Body of pancreas (tissue), 4 donors: ENCODE measurements at regions not wholly inside any gene's neighbourhood (a gene's known extent, or its start where the extent isn't known, plus 50 kb on each side); places are given as distances from the start of the nearest gene placed in this dataset.

Source experiments
- POLR2A ChIP-seq, 3 donors: fragments of 450-650 bp; IDR thresholded peaks; one replicate each; pipeline ENCODE4 v1.6.1; 2016; ENCODE audit warnings: antibody characterized with exemption in 3 of 3, mild to moderate bottlenecking in 2 of 3
- TF ChIP-seq, protein P1 (sequence below), 7 experiments: fragments of 450-650 bp in 4 of 7; fragments of 200-600 bp in 3 of 7; sonication (generic) in 3 of 7; IDR thresholded peaks; one replicate each; pipeline ENCODE4 v1.5.1; 2016 to 2019; ENCODE audit warnings: antibody characterized with exemption in 7 of 7

DNA sequence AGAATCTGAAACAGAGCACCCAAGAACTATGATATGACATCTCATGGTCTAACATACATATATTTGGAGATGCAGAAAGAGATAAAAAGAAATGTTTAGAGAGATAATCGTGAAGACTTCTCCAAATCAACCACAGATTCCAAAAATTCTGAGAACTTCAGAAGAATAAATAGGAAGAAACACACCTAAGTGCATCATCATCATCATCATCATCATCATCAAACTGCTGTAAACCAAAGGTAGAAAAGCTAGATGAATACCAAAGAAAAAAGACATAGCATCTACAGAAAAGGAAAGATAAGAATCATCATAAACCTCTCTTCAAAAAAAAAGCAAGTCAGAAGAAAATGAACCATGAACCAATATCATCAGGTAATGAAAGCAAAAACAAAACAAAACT is 124.2 kb downstream of the PPP1R3A start:
- TF ChIP-seq, protein P1, sequence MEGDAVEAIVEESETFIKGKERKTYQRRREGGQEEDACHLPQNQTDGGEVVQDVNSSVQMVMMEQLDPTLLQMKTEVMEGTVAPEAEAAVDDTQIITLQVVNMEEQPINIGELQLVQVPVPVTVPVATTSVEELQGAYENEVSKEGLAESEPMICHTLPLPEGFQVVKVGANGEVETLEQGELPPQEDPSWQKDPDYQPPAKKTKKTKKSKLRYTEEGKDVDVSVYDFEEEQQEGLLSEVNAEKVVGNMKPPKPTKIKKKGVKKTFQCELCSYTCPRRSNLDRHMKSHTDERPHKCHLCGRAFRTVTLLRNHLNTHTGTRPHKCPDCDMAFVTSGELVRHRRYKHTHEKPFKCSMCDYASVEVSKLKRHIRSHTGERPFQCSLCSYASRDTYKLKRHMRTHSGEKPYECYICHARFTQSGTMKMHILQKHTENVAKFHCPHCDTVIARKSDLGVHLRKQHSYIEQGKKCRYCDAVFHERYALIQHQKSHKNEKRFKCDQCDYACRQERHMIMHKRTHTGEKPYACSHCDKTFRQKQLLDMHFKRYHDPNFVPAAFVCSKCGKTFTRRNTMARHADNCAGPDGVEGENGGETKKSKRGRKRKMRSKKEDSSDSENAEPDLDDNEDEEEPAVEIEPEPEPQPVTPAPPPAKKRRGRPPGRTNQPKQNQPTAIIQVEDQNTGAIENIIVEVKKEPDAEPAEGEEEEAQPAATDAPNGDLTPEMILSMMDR (IDR thresholded peaks at IDR 0.05) = no peak
- no peak for TF ChIP-seq POLR2A (IDR thresholded peaks at IDR 0.05)
